ENCODE measurements at regions not wholly inside any gene's neighbourhood (a gene's known extent, or its start where the extent isn't known, plus 50 kb on each side); places are given as distances from the start of the nearest gene placed in this dataset.
A peak's percentile ranks its signal among the peaks of the same experiment; 100 is the strongest.

DNA sequence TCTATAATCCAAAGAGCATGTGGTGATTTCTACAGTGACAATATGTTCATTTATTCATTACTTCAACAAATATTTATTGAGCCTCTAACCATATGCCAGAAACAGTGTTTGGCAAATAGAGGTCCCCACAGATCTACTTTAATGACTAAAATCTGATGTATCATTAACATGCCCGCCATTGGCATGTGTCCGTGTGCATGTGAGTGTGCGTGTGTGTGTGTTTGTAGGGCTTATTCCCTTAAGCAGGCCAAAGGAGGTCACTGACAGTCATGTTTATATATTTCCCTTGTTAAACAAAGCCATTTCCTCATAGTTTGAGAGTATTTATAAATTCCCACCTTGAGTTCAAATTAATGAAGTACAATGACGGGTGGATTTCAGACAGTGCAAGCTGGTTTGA, 174.4 kb upstream of the IRX6 start:
- whole genome bisulfite sequencing (ENCODE audit: insufficient coverage, low coverage, low lambda C conversion rate, missing lambda C conversion rate), result 44% methylated on average over 4 of the region's 4 CpGs
- no peaks in the 10 kb centered on the region for H3K4me1 ChIP-seq
- no peak overlapping the region for H3K4me3 ChIP-seq
- intact Hi-C loops (cut with DNase I), result no loop called here
- no peak for TF ChIP-seq POLR2A (IDR thresholded peaks at IDR 0.05)
- TF ChIP-seq, protein P1, sequence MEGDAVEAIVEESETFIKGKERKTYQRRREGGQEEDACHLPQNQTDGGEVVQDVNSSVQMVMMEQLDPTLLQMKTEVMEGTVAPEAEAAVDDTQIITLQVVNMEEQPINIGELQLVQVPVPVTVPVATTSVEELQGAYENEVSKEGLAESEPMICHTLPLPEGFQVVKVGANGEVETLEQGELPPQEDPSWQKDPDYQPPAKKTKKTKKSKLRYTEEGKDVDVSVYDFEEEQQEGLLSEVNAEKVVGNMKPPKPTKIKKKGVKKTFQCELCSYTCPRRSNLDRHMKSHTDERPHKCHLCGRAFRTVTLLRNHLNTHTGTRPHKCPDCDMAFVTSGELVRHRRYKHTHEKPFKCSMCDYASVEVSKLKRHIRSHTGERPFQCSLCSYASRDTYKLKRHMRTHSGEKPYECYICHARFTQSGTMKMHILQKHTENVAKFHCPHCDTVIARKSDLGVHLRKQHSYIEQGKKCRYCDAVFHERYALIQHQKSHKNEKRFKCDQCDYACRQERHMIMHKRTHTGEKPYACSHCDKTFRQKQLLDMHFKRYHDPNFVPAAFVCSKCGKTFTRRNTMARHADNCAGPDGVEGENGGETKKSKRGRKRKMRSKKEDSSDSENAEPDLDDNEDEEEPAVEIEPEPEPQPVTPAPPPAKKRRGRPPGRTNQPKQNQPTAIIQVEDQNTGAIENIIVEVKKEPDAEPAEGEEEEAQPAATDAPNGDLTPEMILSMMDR (IDR thresholded peaks at IDR 0.05), result no peak
- no peaks in the 10 kb centered on the region for H3K36me3 ChIP-seq
- no peaks in the 10 kb centered on the region for H3K9me3 ChIP-seq
- DNase-seq (no peak), ATAC-seq (peak in 1 of 4 donors; percentile 51)
- H3K27ac ChIP-seq, result no peak overlapping the region
- H3K27me3 ChIP-seq, result no peaks in the 10 kb centered on the region

DNA sequence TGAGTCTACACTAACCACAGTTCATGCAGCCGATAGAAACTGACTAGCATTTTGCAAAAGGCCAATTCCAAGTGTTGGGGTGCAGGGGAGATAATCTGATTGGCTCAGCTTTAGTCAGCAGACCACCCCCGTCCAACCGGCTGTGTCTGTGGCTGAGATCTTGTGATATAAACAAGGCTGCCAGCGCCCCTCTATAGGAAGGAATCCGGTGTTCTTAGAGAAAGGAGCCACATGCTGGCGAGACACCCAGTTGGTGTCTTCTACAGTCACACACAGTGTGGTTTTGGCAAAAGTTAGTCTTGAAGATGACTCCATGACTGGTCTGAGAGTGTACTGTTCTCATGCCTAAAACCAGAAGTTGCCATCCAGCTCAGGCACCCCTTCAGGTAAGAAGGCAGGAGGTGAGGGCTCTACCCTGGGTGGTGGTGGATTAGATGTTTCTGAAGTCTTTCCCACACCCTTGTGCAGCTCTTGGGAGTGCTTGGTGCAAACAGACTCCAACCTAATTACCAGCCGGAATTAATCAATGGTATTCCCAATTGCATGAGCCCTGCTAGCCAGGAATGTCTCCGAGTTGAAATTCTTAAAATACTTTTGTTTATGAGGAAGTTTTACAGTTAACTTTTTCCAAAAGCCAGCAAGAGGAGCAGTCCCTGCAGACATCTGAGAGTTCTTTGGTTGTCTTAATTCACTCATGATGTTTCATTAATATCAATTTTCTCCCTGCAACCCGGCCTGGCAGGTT, 172.3 kb upstream of the IRX6 start:
- H3K27me3 ChIP-seq, result no peaks in the 10 kb centered on the region
- ATAC-seq (no peak), DNase-seq (no peak)
- no peak for TF ChIP-seq POLR2A (IDR thresholded peaks at IDR 0.05)
- TF ChIP-seq, protein P1 (IDR thresholded peaks at IDR 0.05), result no peak
- H3K9me3 ChIP-seq, result no peaks in the 10 kb centered on the region
- H3K4me3 ChIP-seq, result no peak overlapping the region
- intact Hi-C loops (cut with DNase I), result no loop called here
- no peak overlapping the region for H3K27ac ChIP-seq
- no peaks in the 10 kb centered on the region for H3K4me1 ChIP-seq
- WGBS (ENCODE audit: insufficient coverage, low coverage, low lambda C conversion rate, missing lambda C conversion rate), result 37% methylated on average over 4 of the region's 9 CpGs
- H3K36me3 ChIP-seq, result no peaks in the 10 kb centered on the region

DNA sequence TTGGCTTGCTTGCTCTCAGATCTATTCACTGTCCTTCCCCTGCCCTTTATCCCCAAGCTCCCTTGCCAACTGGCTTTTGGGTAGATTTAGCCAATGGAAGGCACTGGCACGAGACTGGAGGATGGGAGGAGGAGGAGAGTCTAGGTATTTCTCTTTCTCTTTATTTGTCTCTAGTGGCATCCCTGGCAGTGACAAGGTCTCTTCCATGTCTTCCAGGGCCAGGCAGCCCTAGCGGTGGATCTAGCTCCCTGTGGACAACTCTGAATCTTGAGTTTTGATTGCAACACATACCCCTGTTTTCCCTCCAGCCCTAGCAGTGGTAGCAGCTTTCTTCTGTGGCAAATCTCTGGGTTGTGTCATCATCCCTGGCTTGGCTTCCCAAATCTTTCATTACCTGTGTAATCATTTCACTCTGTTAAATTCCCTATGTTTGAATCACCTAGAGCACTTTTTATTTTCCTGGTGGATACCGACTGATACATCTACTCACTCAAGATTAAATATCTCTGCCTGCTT, 171.1 kb upstream of the IRX6 start:
- Histone ChIP-seq H3K4me1 (no peaks in the 10 kb centered on the region), H3K36me3 (no peaks in the 10 kb centered on the region), H3K27me3 (no peaks in the 10 kb centered on the region), H3K9me3 (no peaks in the 10 kb centered on the region), H3K4me3 (no peak overlapping the region), H3K27ac (no peak overlapping the region)
- intact Hi-C loops (cut with DNase I), result no loop called here
- WGBS (ENCODE audit: insufficient coverage, low coverage, low lambda C conversion rate, missing lambda C conversion rate), result 56% methylated on average over 3 of the region's 3 CpGs
- DNase-seq (no peak), ATAC-seq (no peak)
- TF ChIP-seq POLR2A (IDR thresholded peaks at IDR 0.05), result no peak
- TF ChIP-seq, protein P1 (IDR thresholded peaks at IDR 0.05), result no peak

DNA sequence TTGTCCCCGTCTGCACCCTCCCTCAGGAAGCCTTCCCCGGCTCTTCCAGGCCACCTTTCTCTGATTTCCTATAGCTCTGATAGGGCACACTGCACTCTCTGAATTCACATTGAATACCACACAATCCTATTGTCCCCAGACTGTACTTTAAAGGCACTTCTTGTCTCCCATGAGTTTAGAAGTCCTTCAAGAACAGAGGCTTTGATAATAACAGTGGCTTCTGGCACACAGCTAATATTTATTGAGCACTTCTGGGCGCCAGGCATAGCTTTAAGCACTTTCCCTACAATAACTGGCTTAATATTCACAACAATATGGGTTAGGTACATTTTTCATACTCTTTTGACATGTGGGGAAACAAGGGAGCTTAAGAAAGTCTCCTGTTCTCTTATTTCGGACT, 169.7 kb upstream of the IRX6 start:
- 36% methylated on average over 4 of the region's 4 CpGs for WGBS (ENCODE audit: insufficient coverage, low coverage, low lambda C conversion rate, missing lambda C conversion rate)

More for the DNA sequence above, 169.7 kb upstream of the IRX6 start:
- ATAC-seq, result no peak
- Histone ChIP-seq H3K4me3 (no peak overlapping the region), H3K9me3 (no peaks in the 10 kb centered on the region), H3K27ac (no peak overlapping the region), H3K4me1 (no peaks in the 10 kb centered on the region), H3K27me3 (no peaks in the 10 kb centered on the region), H3K36me3 (no peaks in the 10 kb centered on the region)
- no peak for DNase-seq
- intact Hi-C loops (cut with DNase I), result no loop called here
- TF ChIP-seq POLR2A (IDR thresholded peaks at IDR 0.05), result no peak
- TF ChIP-seq, protein P1 (IDR thresholded peaks at IDR 0.05), result no peak
